Large intestine (tissue), 3 donors: ENCODE measurements at regions not wholly inside any gene's neighbourhood (a gene's known extent, or its start where the extent isn't known, plus 50 kb on each side); places are given as distances from the start of the nearest gene placed in this dataset.

Experiments used
- DNase-seq, 2 donors: peaks; one replicate each; pipeline versions ENCODE4 v3.0.0 to v3.0.0-alpha.2; 2013
- H3K27ac ChIP-seq: one replicate; pipeline ENCODE4 v1.5.1; 2013; ENCODE audit warnings: low read length
- H3K27me3 ChIP-seq: 2 replicates; pipeline ENCODE4 v1.6.1; 2013; ENCODE audit warnings: low read length; ENCODE audit not compliant: control insufficient read depth, insufficient read depth
- H3K36me3 ChIP-seq: 2 replicates; pipeline ENCODE4 v1.6.1; 2013; ENCODE audit warnings: low read length; ENCODE audit not compliant: control insufficient read depth, insufficient read depth
- H3K4me1 ChIP-seq: one replicate; pipeline ENCODE4 v1.6.1; 2013; ENCODE audit warnings: low read length; ENCODE audit not compliant: control insufficient read depth, insufficient read depth
- H3K4me3 ChIP-seq: one replicate; pipeline ENCODE4 v1.5.1; 2013; ENCODE audit warnings: low read length
- H3K9me3 ChIP-seq: one replicate; pipeline ENCODE4 v1.6.1; 2013; ENCODE audit warnings: mild to moderate bottlenecking, low read depth, low read length, moderate library complexity; ENCODE audit not compliant: control insufficient read depth
- WGBS: methylation state at CpG from one replicate; pipeline ENCODE4 v1.1.5; 2013; ENCODE audit warnings: low lambda C conversion rate; ENCODE audit not compliant: insufficient coverage; 5-methylcytosine and 5-hydroxymethylcytosine counted together

- no CpG with 5 or more reads among the region's 6 CpGs for WGBS
- H3K9me3 ChIP-seq = no peaks in the 10 kb centered on the region
- no peaks in the 10 kb centered on the region for H3K27me3 ChIP-seq
- no peak overlapping the region for H3K4me3 ChIP-seq
- DNase-seq = no peak
- H3K36me3 ChIP-seq = no peaks in the 10 kb centered on the region
- no peaks in the 10 kb centered on the region for H3K4me1 ChIP-seq
- no peak overlapping the region for H3K27ac ChIP-seq
Observed at GRCh38 chr13:106034201-106034600, 501.3 kb downstream of the EFNB2 start.

- Histone ChIP-seq H3K27ac (no peak overlapping the region), H3K4me1 (no peaks in the 10 kb centered on the region), H3K9me3 (no peaks in the 10 kb centered on the region), H3K27me3 (no peaks in the 10 kb centered on the region), H3K36me3 (no peaks in the 10 kb centered on the region), H3K4me3 (no peak overlapping the region)
- no peak for DNase-seq
- no CpG with 5 or more reads among the region's 2 CpGs for WGBS
Observed at GRCh38 chr13:106033659-106034058, 501.8 kb downstream of the EFNB2 start.

- no peak for DNase-seq
- Histone ChIP-seq H3K27me3 (no peaks in the 10 kb centered on the region), H3K4me1 (no peaks in the 10 kb centered on the region), H3K4me3 (no peak overlapping the region), H3K36me3 (no peaks in the 10 kb centered on the region), H3K9me3 (no peaks in the 10 kb centered on the region), H3K27ac (no peak overlapping the region)
- 94% methylated on average over 2 of the region's 2 CpGs for WGBS
Observed at GRCh38 chr13:106032441-106032840, 503.0 kb downstream of the EFNB2 start.

GRCh38 chr13:106029676-106030290, 505.7 kb downstream of the EFNB2 start:
- Histone ChIP-seq H3K4me3 (no peak overlapping the region), H3K27ac (no peak overlapping the region), H3K27me3 (no peaks in the 10 kb centered on the region), H3K4me1 (no peaks in the 10 kb centered on the region), H3K36me3 (no peaks in the 10 kb centered on the region), H3K9me3 (no peaks in the 10 kb centered on the region)
- WGBS = no CpG with 5 or more reads among the region's 7 CpGs
- no peak for DNase-seq

- Histone ChIP-seq H3K27me3 (no peaks in the 10 kb centered on the region), H3K9me3 (no peaks in the 10 kb centered on the region), H3K36me3 (no peaks in the 10 kb centered on the region), H3K27ac (no peak overlapping the region), H3K4me1 (no peaks in the 10 kb centered on the region), H3K4me3 (no peak overlapping the region)
- 55% methylated on average over 2 of the region's 6 CpGs for WGBS
- DNase-seq = no peak
Observed at GRCh38 chr13:106028911-106029310, 506.6 kb downstream of the EFNB2 start.

- Histone ChIP-seq H3K36me3 (no peaks in the 10 kb centered on the region), H3K27ac (no peak overlapping the region), H3K27me3 (no peaks in the 10 kb centered on the region), H3K4me3 (no peak overlapping the region), H3K9me3 (no peaks in the 10 kb centered on the region), H3K4me1 (no peaks in the 10 kb centered on the region)
- WGBS = 100% methylated on average over 1 of the region's 2 CpGs
- no peak for DNase-seq
Observed at GRCh38 chr13:106011600-106011999, 523.9 kb downstream of the EFNB2 start.

- H3K9me3 ChIP-seq = no peaks in the 10 kb centered on the region
- WGBS = no CpG with 5 or more reads among the region's 3 CpGs
- H3K36me3 ChIP-seq = no peaks in the 10 kb centered on the region
- no peak overlapping the region for H3K4me3 ChIP-seq
- H3K4me1 ChIP-seq = no peaks in the 10 kb centered on the region
- no peak overlapping the region for H3K27ac ChIP-seq
- H3K27me3 ChIP-seq = no peaks in the 10 kb centered on the region
- DNase-seq = no peak
Observed at GRCh38 chr13:106010836-106011235, 524.6 kb downstream of the EFNB2 start.

GRCh38 chr13:106008540-106008939, 526.9 kb downstream of the EFNB2 start:
- no peak for DNase-seq
- Histone ChIP-seq H3K27ac (no peak overlapping the region), H3K4me3 (no peak overlapping the region), H3K9me3 (no peaks in the 10 kb centered on the region), H3K27me3 (no peaks in the 10 kb centered on the region), H3K36me3 (no peaks in the 10 kb centered on the region), H3K4me1 (no peaks in the 10 kb centered on the region)

GRCh38 chr13:106007156-106007555, 528.3 kb downstream of the EFNB2 start:
- H3K4me1 ChIP-seq = no peaks in the 10 kb centered on the region
- no peak for DNase-seq
- no peak overlapping the region for H3K4me3 ChIP-seq
- H3K27ac ChIP-seq = no peak overlapping the region
- no peaks in the 10 kb centered on the region for H3K36me3 ChIP-seq
- no peaks in the 10 kb centered on the region for H3K27me3 ChIP-seq
- H3K9me3 ChIP-seq = no peaks in the 10 kb centered on the region
- 75% methylated on average over 1 of the region's 2 CpGs for WGBS

- whole genome bisulfite sequencing = 57% methylated on average over 1 of the region's 1 CpG
- DNase-seq = no peak
- no peaks in the 10 kb centered on the region for H3K9me3 ChIP-seq
Observed at GRCh38 chr13:106003651-106004050, 531.8 kb downstream of the EFNB2 start.

GRCh38 chr13:106001443-106001842, 534.0 kb downstream of the EFNB2 start:
- Histone ChIP-seq H3K27me3 (no peaks in the 10 kb centered on the region), H3K4me3 (no peak overlapping the region), H3K36me3 (no peaks in the 10 kb centered on the region), H3K9me3 (peaks cover 3% of the 10 kb centered on the region), H3K4me1 (no peaks in the 10 kb centered on the region), H3K27ac (no peak overlapping the region)
- WGBS = 100% methylated on average over 1 of the region's 2 CpGs
- no peak for DNase-seq

More at GRCh38 chr13:106003651-106004050, 531.8 kb downstream of the EFNB2 start:
- Histone ChIP-seq H3K27ac (no peak overlapping the region), H3K36me3 (no peaks in the 10 kb centered on the region), H3K27me3 (no peaks in the 10 kb centered on the region), H3K4me1 (no peaks in the 10 kb centered on the region), H3K4me3 (no peak overlapping the region)
